ENCODE measurements at regions not wholly inside any gene's neighbourhood (a gene's known extent, or its start where the extent isn't known, plus 50 kb on each side); places are given as distances from the start of the nearest gene placed in this dataset.

DNA sequence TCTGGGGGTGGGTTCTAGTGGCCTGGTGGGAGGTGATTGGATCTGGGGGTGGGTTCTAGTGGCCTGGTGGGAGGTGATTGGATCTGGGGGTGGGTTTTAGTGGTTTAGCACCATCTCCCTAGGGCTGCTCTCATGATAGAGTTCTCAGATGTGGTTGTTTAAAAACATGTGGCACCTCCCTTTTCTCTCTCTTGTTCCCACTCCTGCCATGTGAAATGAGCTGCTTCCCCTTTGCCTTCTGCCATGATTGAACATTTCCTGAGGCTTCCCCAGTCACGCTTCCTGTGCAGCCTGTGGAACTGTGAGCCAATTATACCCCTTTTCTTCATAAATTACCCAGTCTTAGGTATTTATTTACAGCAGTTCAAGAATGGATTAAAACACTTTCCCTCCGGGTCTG lies 327.3 kb upstream of the AJAP1 start:
- TF ChIP-seq, protein P1, sequence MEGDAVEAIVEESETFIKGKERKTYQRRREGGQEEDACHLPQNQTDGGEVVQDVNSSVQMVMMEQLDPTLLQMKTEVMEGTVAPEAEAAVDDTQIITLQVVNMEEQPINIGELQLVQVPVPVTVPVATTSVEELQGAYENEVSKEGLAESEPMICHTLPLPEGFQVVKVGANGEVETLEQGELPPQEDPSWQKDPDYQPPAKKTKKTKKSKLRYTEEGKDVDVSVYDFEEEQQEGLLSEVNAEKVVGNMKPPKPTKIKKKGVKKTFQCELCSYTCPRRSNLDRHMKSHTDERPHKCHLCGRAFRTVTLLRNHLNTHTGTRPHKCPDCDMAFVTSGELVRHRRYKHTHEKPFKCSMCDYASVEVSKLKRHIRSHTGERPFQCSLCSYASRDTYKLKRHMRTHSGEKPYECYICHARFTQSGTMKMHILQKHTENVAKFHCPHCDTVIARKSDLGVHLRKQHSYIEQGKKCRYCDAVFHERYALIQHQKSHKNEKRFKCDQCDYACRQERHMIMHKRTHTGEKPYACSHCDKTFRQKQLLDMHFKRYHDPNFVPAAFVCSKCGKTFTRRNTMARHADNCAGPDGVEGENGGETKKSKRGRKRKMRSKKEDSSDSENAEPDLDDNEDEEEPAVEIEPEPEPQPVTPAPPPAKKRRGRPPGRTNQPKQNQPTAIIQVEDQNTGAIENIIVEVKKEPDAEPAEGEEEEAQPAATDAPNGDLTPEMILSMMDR (IDR thresholded peaks at IDR 0.05), result no peak
- Histone ChIP-seq H3K4me2 (ENCODE audit: low read length) (no peak overlapping the region), H3K4me1 (no peaks in the 10 kb centered on the region), H3K36me3 (ENCODE audit: control insufficient read depth, insufficient read depth, low read length) (no peaks in the 10 kb centered on the region), H2AFZ (no peak overlapping the region), H3K4me3 (ENCODE audit: low read depth, low read length) (no peak overlapping the region), H3K9me3 (ENCODE audit: control insufficient read depth, low read length) (no peaks in the 10 kb centered on the region), H3K9ac (no peak overlapping the region), H3K27me3 (ENCODE audit: control insufficient read depth, insufficient read depth, low read length) (no peaks in the 10 kb centered on the region), H3K79me2 (no peaks in the 10 kb centered on the region), H3K27ac (no peak overlapping the region)

DNA sequence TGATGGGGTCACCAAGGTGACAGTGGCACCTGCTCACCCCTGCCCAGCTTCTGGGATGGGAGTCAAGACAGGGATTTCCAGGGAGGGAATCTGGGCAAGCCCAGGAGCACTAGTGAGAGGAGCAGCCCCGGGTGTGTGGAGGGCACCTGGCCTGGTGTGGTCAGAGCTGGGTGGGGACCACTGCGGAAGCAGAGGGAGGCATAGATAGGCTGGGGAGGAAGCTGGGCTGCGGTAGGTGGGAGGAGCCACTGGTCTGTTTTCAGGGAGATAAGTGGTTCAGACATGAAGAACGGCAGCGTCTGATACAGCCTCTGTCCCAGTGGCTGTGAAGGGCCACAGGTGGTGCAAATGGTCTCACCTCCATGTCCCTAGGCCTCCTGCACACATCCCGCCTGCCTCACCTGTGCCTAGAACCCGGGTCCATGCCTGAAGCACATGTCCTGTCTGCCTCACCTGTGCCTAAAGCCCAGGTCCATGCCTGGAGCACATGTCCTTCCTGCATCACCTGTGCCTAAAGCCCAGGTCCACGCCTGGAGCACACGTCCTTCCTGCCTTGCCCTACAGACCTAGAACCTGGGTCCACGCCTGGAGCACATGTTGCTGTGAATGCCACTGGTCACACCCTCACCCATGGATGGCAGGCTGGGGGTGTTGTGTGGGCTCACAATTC lies 325.9 kb upstream of the AJAP1 start:
- no peak overlapping the region for H3K4me3 ChIP-seq (ENCODE audit: low read depth, low read length)
- H2AFZ ChIP-seq, result no peak overlapping the region
- no peaks in the 10 kb centered on the region for H3K4me1 ChIP-seq
- H3K4me2 ChIP-seq (ENCODE audit: low read length), result no peak overlapping the region
- no peaks in the 10 kb centered on the region for H3K27me3 ChIP-seq (ENCODE audit: control insufficient read depth, insufficient read depth, low read length)
- TF ChIP-seq, protein P1 (IDR thresholded peaks at IDR 0.05), result no peak
- no peaks in the 10 kb centered on the region for H3K36me3 ChIP-seq (ENCODE audit: control insufficient read depth, insufficient read depth, low read length)
- H3K9ac ChIP-seq, result no peak overlapping the region
- no peaks in the 10 kb centered on the region for H3K9me3 ChIP-seq (ENCODE audit: control insufficient read depth, low read length)
- no peak overlapping the region for H3K27ac ChIP-seq
- H3K79me2 ChIP-seq, result no peaks in the 10 kb centered on the region

DNA sequence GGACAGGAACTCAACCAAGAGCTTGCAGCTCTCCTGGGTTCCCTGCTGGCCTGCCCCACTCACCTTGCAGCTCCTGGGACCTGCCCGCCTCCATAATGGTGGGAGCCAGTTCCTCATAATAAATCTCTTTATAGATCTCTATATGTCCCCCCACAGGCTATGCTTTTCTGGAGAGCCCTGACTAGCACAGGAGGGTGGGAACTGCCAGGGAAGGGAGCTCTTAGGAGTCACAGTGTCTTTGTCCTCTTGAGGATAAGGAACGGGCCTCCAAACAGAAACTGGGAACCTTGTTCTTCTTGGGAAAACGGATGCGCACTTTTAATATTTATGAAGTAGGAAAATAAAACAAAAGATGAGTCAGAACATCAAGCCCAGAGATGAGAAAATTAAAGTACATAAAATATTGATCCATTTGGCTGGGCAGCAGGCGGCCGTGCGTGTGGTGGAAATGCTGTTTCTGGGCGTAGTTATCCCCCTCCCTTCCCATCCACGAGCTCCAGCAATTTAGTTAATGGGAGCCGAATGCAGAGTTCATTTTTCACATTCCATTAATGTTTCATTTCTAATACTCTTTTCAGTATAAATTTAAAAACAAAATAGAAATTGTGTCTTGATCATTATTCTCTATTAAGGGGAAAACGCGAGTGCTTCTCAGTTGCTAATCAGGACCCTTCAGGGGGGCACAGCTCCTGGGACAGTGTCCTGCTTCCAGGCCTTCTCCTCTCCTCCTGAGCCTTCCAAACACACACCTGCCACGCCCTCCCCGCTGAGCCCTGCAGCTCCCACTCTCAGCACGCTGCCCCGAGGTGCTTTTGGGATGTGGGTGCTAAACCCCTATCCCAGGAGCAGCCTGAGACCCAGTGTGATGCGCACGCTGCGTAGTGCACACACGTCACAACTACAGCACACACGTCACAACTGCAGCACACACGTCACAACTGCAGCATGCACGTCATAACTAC lies 323.3 kb upstream of the AJAP1 start:
- H3K9me3 ChIP-seq (ENCODE audit: control insufficient read depth, low read length), result no peaks in the 10 kb centered on the region
- H3K9ac ChIP-seq, result no peak overlapping the region
- no peaks in the 10 kb centered on the region for H3K4me1 ChIP-seq
- no peak overlapping the region for H3K27ac ChIP-seq
- no peak overlapping the region for H3K4me3 ChIP-seq (ENCODE audit: low read depth, low read length)
- H3K4me2 ChIP-seq (ENCODE audit: low read length), result no peak overlapping the region
- TF ChIP-seq, protein P1 (IDR thresholded peaks at IDR 0.05), result no peak
- no peaks in the 10 kb centered on the region for H3K79me2 ChIP-seq
- H2AFZ ChIP-seq, result no peak overlapping the region
- H3K27me3 ChIP-seq (ENCODE audit: control insufficient read depth, insufficient read depth, low read length), result no peaks in the 10 kb centered on the region
- no peaks in the 10 kb centered on the region for H3K36me3 ChIP-seq (ENCODE audit: control insufficient read depth, insufficient read depth, low read length)

DNA sequence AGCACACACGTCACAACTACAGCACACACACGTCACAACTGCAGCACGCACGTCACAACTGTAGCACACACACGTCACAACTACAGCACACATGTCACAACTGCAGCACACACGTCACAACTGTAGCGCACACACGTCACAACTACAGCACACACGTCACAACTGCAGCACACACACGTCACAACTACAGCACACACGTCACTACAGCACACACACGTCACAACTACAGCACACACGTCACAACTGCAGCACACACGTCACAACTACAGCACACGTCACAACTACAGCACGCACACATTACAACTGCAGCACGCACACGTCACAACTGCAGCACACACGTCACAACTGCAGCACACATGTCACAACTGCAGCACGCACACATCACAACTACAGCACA lies 322.6 kb upstream of the AJAP1 start:
- Histone ChIP-seq H3K36me3 (ENCODE audit: control insufficient read depth, insufficient read depth, low read length) (no peaks in the 10 kb centered on the region), H3K79me2 (no peaks in the 10 kb centered on the region), H3K27me3 (ENCODE audit: control insufficient read depth, insufficient read depth, low read length) (no peaks in the 10 kb centered on the region), H3K9me3 (ENCODE audit: control insufficient read depth, low read length) (no peaks in the 10 kb centered on the region), H3K9ac (no peak overlapping the region), H3K27ac (no peak overlapping the region), H2AFZ (no peak overlapping the region), H3K4me3 (ENCODE audit: low read depth, low read length) (no peak overlapping the region), H3K4me1 (no peaks in the 10 kb centered on the region), H3K4me2 (ENCODE audit: low read length) (no peak overlapping the region)
- TF ChIP-seq, protein P1 (IDR thresholded peaks at IDR 0.05), result no peak

Measured in parathyroid adenoma (tissue), 2 donors.